ENCODE measurements at regions not wholly inside any gene's neighbourhood (a gene's known extent, or its start where the extent isn't known, plus 50 kb on each side); places are given as distances from the start of the nearest gene placed in this dataset.

GRCh38 chr17:79451167-79451566 lies 159.7 kb downstream of the RBFOX3 start:
- ChIA-PET CTCF (ENCODE audit: low intra/inter-chr PET ratio, low total read pairs) (no interaction called here), POLR2A (no interaction called here)
- DNase-seq (ENCODE audit: low spot score): no peak
- Histone ChIP-seq H3K79me2 (ENCODE audit: insufficient read depth, low read length) (no peaks in the 10 kb centered on the region), H3K4me1 (ENCODE audit: insufficient read depth, low read length) (no peaks in the 10 kb centered on the region), H3K27me3 (ENCODE audit: control insufficient read depth in 1 of 2, insufficient read depth in 2 of 2, low read length in 2 of 2) (peaks cover 17 to 90% of the 10 kb centered on the region in 2 experiments; a peak in 4 of 5 replicates), H3K9ac (ENCODE audit: insufficient read depth, low read depth, low read length) (no peak overlapping the region), H2AFZ (ENCODE audit: low read length) (no peak overlapping the region), H3K27ac (ENCODE audit: extremely low read length, insufficient read depth, low read length) (no peak overlapping the region), H3K4me3 (replicated peaks in 1 of 3; ENCODE audit: insufficient read depth in 1 of 3, low read depth in 2 of 3, low read length in 3 of 3) (no peak overlapping the region), H3K36me3 (replicated peaks in 1 of 2; ENCODE audit: control insufficient read depth in 1 of 2, insufficient read depth in 2 of 2, low read length in 2 of 2) (no peaks in the 10 kb centered on the region), H3K9me3 (ENCODE audit: low read length) (no peaks in the 10 kb centered on the region), H3K4me2 (ENCODE audit: low read depth, low read length) (no peak overlapping the region), H4K20me1 (ENCODE audit: insufficient read depth, low read length) (no peaks in the 10 kb centered on the region; the same call in 1 of the 2 replicates)
- WGBS (ENCODE audit: low lambda C conversion rate): 2% methylated on average over 7 of the region's 7 CpGs
- ATAC-seq: no peak
- in situ Hi-C loops (cut with HindIII; ENCODE audit: extremely low pct_ligation_motif_present, low pct_unique_long_range_greater_than_20kb): no loop called here
- intact Hi-C loops (cut with micrococcal nuclease; ENCODE audit: unreplicated experiment): no loop called here
- FAIRE-seq: no peak
- BruUV-seq (replicated peaks): no TSS peak
- TF ChIP-seq HDAC2 (CRISPR knock-in tag; IDR thresholded peaks at IDR 0.05): no peak
- no peak for TF ChIP-seq ZBTB44 (CRISPR knock-in tag; IDR thresholded peaks at IDR 0.05)
- TF ChIP-seq AFF4 (CRISPR knock-in tag; IDR thresholded peaks at IDR 0.05): no peak
- TF ChIP-seq MED13 (CRISPR knock-in tag; IDR thresholded peaks at IDR 0.05): no peak
- TF ChIP-seq ZNF569 (CRISPR knock-in tag; IDR thresholded peaks at IDR 0.05; ENCODE audit: borderline replicate concordance): no peak
- TF ChIP-seq RBM39 (IDR thresholded peaks at IDR 0.05; ENCODE audit: low read depth, low read length, poor library complexity, severe bottlenecking): no peak

Measured in HepG2 (cell line).